Trophoblast cell (in vitro differentiated cells and primary cell): ENCODE measurements at regions not wholly inside any gene's neighbourhood (a gene's known extent, or its start where the extent isn't known, plus 50 kb on each side); places are given as distances from the start of the nearest gene placed in this dataset.

Source experiments
- DNase-seq, 2 donors: peaks; one replicate each; pipeline ENCODE4 v3.0.0-alpha.2; 2016
- H2AFZ ChIP-seq: 2 replicates; pipeline ENCODE4 v1.6.1; 2013; ENCODE audit warnings: low read length, moderate library complexity, mild to moderate bottlenecking; ENCODE audit not compliant: insufficient read depth, poor library complexity
- H2AK5ac ChIP-seq: 2 replicates; pipeline ENCODE4 v1.6.1; 2013; ENCODE audit warnings: mild to moderate bottlenecking, low read length
- H2BK120ac ChIP-seq: 2 replicates; pipeline ENCODE4 v1.6.1; 2013; ENCODE audit warnings: low read length, mild to moderate bottlenecking, moderate library complexity; ENCODE audit not compliant: insufficient read depth, poor library complexity
- H2BK12ac ChIP-seq: 2 replicates; pipeline ENCODE4 v1.6.1; 2013; ENCODE audit warnings: mild to moderate bottlenecking, low read length, moderate library complexity
- H2BK5ac ChIP-seq: 2 replicates; pipeline ENCODE4 v1.6.1; 2013; ENCODE audit warnings: low read length, low read depth, moderate library complexity, mild to moderate bottlenecking; ENCODE audit not compliant: poor library complexity
- H3K14ac ChIP-seq: 2 replicates; pipeline ENCODE4 v1.6.1; 2013; ENCODE audit warnings: mild to moderate bottlenecking, low read length
- H3K18ac ChIP-seq: 2 replicates; pipeline ENCODE4 v1.6.1; 2013; ENCODE audit warnings: mild to moderate bottlenecking, low read length
- H3K23ac ChIP-seq: 2 replicates; pipeline ENCODE4 v1.6.1; 2013; ENCODE audit warnings: low read length
- H3K27ac ChIP-seq: 2 replicates; pipeline ENCODE4 v1.5.1; 2013; ENCODE audit warnings: low read depth, mild to moderate bottlenecking, inconsistent platforms, low read length, moderate library complexity
- H3K27me3 ChIP-seq: 2 replicates; pipeline ENCODE4 v1.6.1; 2013; ENCODE audit warnings: inconsistent platforms, mild to moderate bottlenecking, low read length, moderate library complexity; ENCODE audit not compliant: insufficient read depth
- H3K36me3 ChIP-seq, 2 experiments: 1 replicate in 1 of 2; 2 replicates in 1 of 2; pipeline ENCODE4 v1.6.1; 2013; ENCODE audit warnings: low read length in 2 of 2, mild to moderate bottlenecking in 2 of 2, moderate library complexity in 1 of 2; ENCODE audit not compliant: insufficient read depth in 2 of 2, control insufficient read depth in 1 of 2
- H3K4ac ChIP-seq: 2 replicates; pipeline ENCODE4 v1.6.1; 2013; ENCODE audit warnings: low read depth, mild to moderate bottlenecking, low read length, moderate library complexity
- H3K4me1 ChIP-seq, 2 experiments: 1 replicate in 1 of 2; 2 replicates in 1 of 2; pipeline ENCODE4 v1.6.1; 2013; ENCODE audit warnings: low read length in 2 of 2, mild to moderate bottlenecking in 2 of 2, moderate library complexity in 1 of 2; ENCODE audit not compliant: insufficient read depth in 2 of 2, control insufficient read depth in 1 of 2
- H3K4me2 ChIP-seq: 2 replicates; pipeline ENCODE4 v1.6.1; 2013; ENCODE audit warnings: inconsistent platforms, mild to moderate bottlenecking, low read length, moderate library complexity
- H3K4me3 ChIP-seq: 2 replicates; pipeline ENCODE4 v1.5.1; 2013; ENCODE audit warnings: mild to moderate bottlenecking, low read depth, low read length, inconsistent platforms
- H3K79me1 ChIP-seq: one replicate; pipeline ENCODE4 v1.6.1; 2013; ENCODE audit warnings: low read length
- H3K79me2 ChIP-seq: 2 replicates; pipeline ENCODE4 v1.6.1; 2013; ENCODE audit warnings: low read length, mild to moderate bottlenecking; ENCODE audit not compliant: control insufficient read depth, insufficient read depth, poor library complexity
- H3K9ac ChIP-seq: 2 replicates; pipeline ENCODE4 v1.6.1; 2013; ENCODE audit warnings: mild to moderate bottlenecking, low read length
- H3K9me3 ChIP-seq: 2 replicates; pipeline ENCODE4 v1.6.1; 2013; ENCODE audit warnings: low read depth, mild to moderate bottlenecking, control low read depth, inconsistent platforms, low read length; ENCODE audit not compliant: insufficient read depth
- H4K12ac ChIP-seq: 2 replicates; pipeline ENCODE4 v1.6.1; 2013; ENCODE audit warnings: low read depth, mild to moderate bottlenecking, low read length, moderate library complexity
- H4K8ac ChIP-seq: 2 replicates; pipeline ENCODE4 v1.6.1; 2013; ENCODE audit warnings: low read depth, mild to moderate bottlenecking, low read length, moderate library complexity
- H4K91ac ChIP-seq: one replicate; pipeline ENCODE4 v1.6.1; 2013; ENCODE audit warnings: low read depth, mild to moderate bottlenecking, low read length, moderate library complexity
- WGBS: extraction: QIAGEN DNeasy Blood & Tissue Kit; methylation state at CpG from one replicate; pipeline ENCODE4 v1.1.7; 2013; ENCODE audit warnings: missing lambda C conversion rate; ENCODE audit not compliant: insufficient read length, insufficient coverage; ENCODE audit errors: extremely low coverage; 5-methylcytosine and 5-hydroxymethylcytosine counted together

GRCh38 chr15:69579950-69580618 is 127.5 kb downstream of the RPLP1 start:
- H3K79me1 ChIP-seq, result no peaks in the 10 kb centered on the region
- no peak overlapping the region for H4K8ac ChIP-seq
- no peak overlapping the region for H3K14ac ChIP-seq
- peaks cover 0 to 3% of the 10 kb centered on the region in 2 experiments for H3K4me1 ChIP-seq
- no peak overlapping the region for H3K9ac ChIP-seq
- H2AFZ ChIP-seq, result no peak overlapping the region
- peaks cover 5% of the 10 kb centered on the region for H3K9me3 ChIP-seq
- no peak overlapping the region for H2BK120ac ChIP-seq
- WGBS, result no CpG with 5 or more reads among the region's 7 CpGs
- no peaks in the 10 kb centered on the region for H3K27me3 ChIP-seq
- H4K12ac ChIP-seq, result no peak overlapping the region
- no peak overlapping the region for H3K4me3 ChIP-seq
- H3K27ac ChIP-seq, result no peak overlapping the region
- no peak overlapping the region for H3K23ac ChIP-seq
- no peak overlapping the region for H4K91ac ChIP-seq
- no peak overlapping the region for H2BK5ac ChIP-seq
- H3K18ac ChIP-seq, result no peak overlapping the region
- H2AK5ac ChIP-seq, result no peak overlapping the region
- no peaks in the 10 kb centered on the region for H3K79me2 ChIP-seq
- H3K4ac ChIP-seq, result no peak overlapping the region
- DNase-seq, result no peak
- H2BK12ac ChIP-seq, result no peak overlapping the region
- H3K4me2 ChIP-seq, result no peak overlapping the region
- no peaks in the 10 kb centered on the region for H3K36me3 ChIP-seq

GRCh38 chr15:69583626-69584025 is 131.0 kb downstream of the RPLP1 start:
- H2BK12ac ChIP-seq, result no peak overlapping the region
- H3K79me1 ChIP-seq, result no peaks in the 10 kb centered on the region
- H2BK120ac ChIP-seq, result no peak overlapping the region
- no peaks in the 10 kb centered on the region for H3K36me3 ChIP-seq
- no peak overlapping the region for H2AK5ac ChIP-seq
- H2AFZ ChIP-seq, result no peak overlapping the region
- H3K4me2 ChIP-seq, result no peak overlapping the region
- no peak overlapping the region for H4K91ac ChIP-seq
- H3K4me3 ChIP-seq, result no peak overlapping the region
- H3K18ac ChIP-seq, result no peak overlapping the region
- H3K4me1 ChIP-seq, result peaks cover 0 to 3% of the 10 kb centered on the region in 2 experiments
- no peaks in the 10 kb centered on the region for H3K79me2 ChIP-seq
- no peak overlapping the region for H3K4ac ChIP-seq
- no peak overlapping the region for H3K23ac ChIP-seq
- no peak overlapping the region for H3K14ac ChIP-seq
- no peak overlapping the region for H2BK5ac ChIP-seq
- no peak overlapping the region for H4K12ac ChIP-seq
- no peaks in the 10 kb centered on the region for H3K27me3 ChIP-seq
- H3K27ac ChIP-seq, result no peak overlapping the region
- H4K8ac ChIP-seq, result no peak overlapping the region
- peaks cover under 1% of the 10 kb centered on the region for H3K9me3 ChIP-seq
- H3K9ac ChIP-seq, result no peak overlapping the region
- DNase-seq, result no peak
- no CpG with 5 or more reads among the region's 3 CpGs for WGBS

- no peak overlapping the region for H3K27ac ChIP-seq
- H3K23ac ChIP-seq, result no peak overlapping the region
- H2BK12ac ChIP-seq, result no peak overlapping the region
- H3K9me3 ChIP-seq, result no peaks in the 10 kb centered on the region
- DNase-seq, result no peak
- H3K9ac ChIP-seq, result no peak overlapping the region
- no peaks in the 10 kb centered on the region for H3K79me1 ChIP-seq
- no peak overlapping the region for H3K4ac ChIP-seq
- no CpG with 5 or more reads among the region's 3 CpGs for WGBS
- H2BK120ac ChIP-seq, result no peak overlapping the region
- no peak overlapping the region for H4K12ac ChIP-seq
- H3K4me3 ChIP-seq, result no peak overlapping the region
- no peak overlapping the region for H2BK5ac ChIP-seq
- H3K36me3 ChIP-seq, result no peaks in the 10 kb centered on the region
- no peaks in the 10 kb centered on the region for H3K4me1 ChIP-seq
- no peak overlapping the region for H4K8ac ChIP-seq
- no peak overlapping the region for H4K91ac ChIP-seq
- no peaks in the 10 kb centered on the region for H3K27me3 ChIP-seq
- no peak overlapping the region for H3K4me2 ChIP-seq
- H3K79me2 ChIP-seq, result no peaks in the 10 kb centered on the region
- H3K18ac ChIP-seq, result no peak overlapping the region
- H3K14ac ChIP-seq, result no peak overlapping the region
- H2AFZ ChIP-seq, result no peak overlapping the region
- no peak overlapping the region for H2AK5ac ChIP-seq
Observed at GRCh38 chr15:69585937-69586336, 133.3 kb downstream of the RPLP1 start.

- Histone ChIP-seq H2BK12ac (no peak overlapping the region), H3K4me1 (no peaks in the 10 kb centered on the region), H3K9ac (no peak overlapping the region), H3K27me3 (no peaks in the 10 kb centered on the region), H3K79me2 (no peaks in the 10 kb centered on the region), H4K91ac (no peak overlapping the region), H2BK120ac (no peak overlapping the region), H3K27ac (no peak overlapping the region), H3K4me2 (no peak overlapping the region), H4K8ac (no peak overlapping the region), H2AK5ac (no peak overlapping the region), H2AFZ (no peak overlapping the region), H3K79me1 (no peaks in the 10 kb centered on the region), H3K36me3 (no peaks in the 10 kb centered on the region), H2BK5ac (no peak overlapping the region), H3K18ac (no peak overlapping the region), H4K12ac (no peak overlapping the region), H3K4me3 (no peak overlapping the region), H3K4ac (no peak overlapping the region), H3K23ac (no peak overlapping the region), H3K14ac (no peak overlapping the region), H3K9me3 (no peaks in the 10 kb centered on the region)
- no peak for DNase-seq
- whole genome bisulfite sequencing, result no CpG with 5 or more reads among the region's 9 CpGs
Observed at GRCh38 chr15:69586721-69587120, 134.1 kb downstream of the RPLP1 start.
